Mucosa of rectum (tissue), 2 donors: ENCODE measurements at regions not wholly inside any gene's neighbourhood (a gene's known extent, or its start where the extent isn't known, plus 50 kb on each side); places are given as distances from the start of the nearest gene placed in this dataset.

Source experiments
- H3K27ac ChIP-seq, 2 donors: one replicate each; pipeline ENCODE4 v1.7.0; 2013; ENCODE audit warnings: inconsistent platforms in 2 of 2, low read depth in 2 of 2, low read length in 2 of 2
- H3K27me3 ChIP-seq, 2 donors: one replicate each; pipeline ENCODE4 v1.7.0; 2013; ENCODE audit warnings: low read length in 2 of 2; ENCODE audit not compliant: control insufficient read depth in 2 of 2, insufficient read depth in 2 of 2
- H3K36me3 ChIP-seq, 2 donors: one replicate each; pipeline ENCODE4 v1.7.0; 2013; ENCODE audit warnings: low read length in 2 of 2; ENCODE audit not compliant: control insufficient read depth in 2 of 2, insufficient read depth in 2 of 2
- H3K4me1 ChIP-seq, 2 donors: one replicate each; pipeline ENCODE4 v1.7.0; 2013; ENCODE audit warnings: low read length in 2 of 2, mild to moderate bottlenecking in 1 of 2; ENCODE audit not compliant: control insufficient read depth in 2 of 2, insufficient read depth in 2 of 2
- H3K4me3 ChIP-seq, 2 donors: one replicate each; pipeline ENCODE4 v1.7.0; 2013; ENCODE audit warnings: low read length in 2 of 2
- H3K9ac ChIP-seq, 2 donors: one replicate each; pipeline ENCODE4 v1.7.0; 2013; ENCODE audit warnings: low read length in 2 of 2, low read depth in 1 of 2, mild to moderate bottlenecking in 1 of 2
- H3K9me3 ChIP-seq, 2 donors: one replicate each; pipeline ENCODE4 v1.7.0; 2013; ENCODE audit warnings: low read length in 2 of 2; ENCODE audit not compliant: control insufficient read depth in 2 of 2
- donor health status: healthy.
- donor health status: Normal muscosa, but diverticular disease.

DNA sequence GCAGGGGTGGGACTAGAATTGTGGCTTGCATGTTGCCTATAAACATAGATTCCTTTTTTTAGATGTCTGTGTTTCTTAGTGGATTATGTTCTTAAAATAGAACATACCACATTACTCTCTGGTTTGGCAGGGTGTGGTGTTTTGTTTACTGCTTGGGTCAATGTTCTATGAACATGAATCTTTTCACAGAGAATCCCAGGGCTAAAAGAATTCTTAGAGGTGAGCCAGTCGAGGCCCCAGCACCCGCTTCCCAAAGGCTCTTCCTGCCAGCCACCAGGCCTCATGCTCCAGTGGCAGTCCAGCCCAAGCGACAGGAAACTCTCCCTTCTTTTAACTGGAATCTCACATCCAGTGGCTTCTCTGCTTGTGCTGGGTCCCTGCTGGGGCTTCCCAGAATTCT lies 126.6 kb downstream of the C9orf152 start:
- Histone ChIP-seq H3K4me3 (no peak overlapping the region), H3K9ac (no peak overlapping the region), H3K4me1 (peaks cover 0 to 2% of the 10 kb centered on the region in 2 donors), H3K27ac (peak overlapping the region; percentile 2 to 53), H3K27me3 (no peaks in the 10 kb centered on the region), H3K36me3 (no peaks in the 10 kb centered on the region), H3K9me3 (no peaks in the 10 kb centered on the region)

DNA sequence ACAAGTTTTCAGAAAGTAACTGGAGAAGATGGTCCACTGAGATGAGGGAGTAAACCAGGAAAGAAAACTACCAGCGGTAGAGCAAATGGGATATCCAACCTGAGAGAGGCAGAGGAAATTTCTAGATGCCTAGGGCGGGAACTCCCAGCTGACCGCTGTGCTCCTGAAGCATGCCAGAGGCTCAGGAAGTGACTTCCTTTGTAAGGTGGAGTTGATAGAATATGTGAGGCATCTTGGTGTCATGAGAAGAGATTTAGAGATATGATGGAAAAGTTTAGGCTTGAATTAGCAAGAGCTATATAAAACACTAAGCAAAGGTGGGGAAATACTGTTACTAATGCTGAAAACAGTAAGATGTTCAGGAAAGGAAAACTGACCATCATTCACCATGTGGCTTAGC lies 124.1 kb downstream of the C9orf152 start:
- no peaks in the 10 kb centered on the region for H3K36me3 ChIP-seq
- H3K4me1 ChIP-seq = peaks cover 0 to 2% of the 10 kb centered on the region in 2 donors
- H3K4me3 ChIP-seq = no peak overlapping the region
- no peak overlapping the region for H3K27ac ChIP-seq
- no peak overlapping the region for H3K9ac ChIP-seq
- H3K27me3 ChIP-seq = no peaks in the 10 kb centered on the region
- H3K9me3 ChIP-seq = no peaks in the 10 kb centered on the region

DNA sequence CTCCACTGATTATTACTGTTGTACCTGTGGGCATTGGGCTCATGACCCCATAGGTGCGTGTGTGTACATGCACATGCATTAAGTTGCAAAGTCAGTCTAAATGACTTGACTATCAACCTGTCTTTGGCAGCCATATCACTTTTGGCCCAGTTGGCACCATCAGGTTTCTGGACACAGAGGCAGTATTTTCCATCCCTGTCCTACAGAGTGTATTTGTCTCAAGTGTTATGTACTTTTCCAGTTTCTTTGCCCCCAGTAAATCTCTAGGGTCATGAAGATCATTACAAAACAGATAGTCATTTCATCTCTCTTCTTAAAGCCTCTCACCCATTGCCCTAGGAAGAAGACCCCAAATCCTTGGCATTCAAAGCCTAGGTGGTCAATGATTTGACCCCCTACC lies 121.4 kb downstream of the C9orf152 start:
- H3K36me3 ChIP-seq = no peaks in the 10 kb centered on the region
- H3K4me3 ChIP-seq = no peak overlapping the region
- no peak overlapping the region for H3K9ac ChIP-seq
- no peak overlapping the region for H3K27ac ChIP-seq
- peaks cover 0 to 10% of the 10 kb centered on the region in 2 donors for H3K4me1 ChIP-seq
- H3K27me3 ChIP-seq = no peaks in the 10 kb centered on the region
- no peaks in the 10 kb centered on the region for H3K9me3 ChIP-seq

DNA sequence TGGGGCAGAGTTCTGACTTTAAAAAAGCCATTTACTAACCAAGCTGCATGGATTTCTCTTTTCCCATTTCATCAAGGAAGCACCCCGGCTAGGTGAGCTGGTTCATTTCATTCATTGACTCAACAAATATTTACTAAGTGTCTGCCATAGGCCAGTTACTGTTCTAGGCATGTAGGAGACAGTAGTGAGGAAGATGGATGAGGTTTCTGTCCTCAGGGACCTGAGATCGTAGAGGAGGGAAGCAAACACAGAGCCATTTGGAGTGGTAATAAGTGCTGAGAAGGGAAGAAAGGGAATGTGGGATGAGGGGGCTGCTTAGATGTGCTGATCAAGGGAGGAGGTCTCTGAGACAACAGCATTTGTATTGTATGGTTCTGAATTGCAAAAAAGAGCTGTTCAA lies 120.4 kb downstream of the C9orf152 start:
- Histone ChIP-seq H3K4me3 (no peak overlapping the region), H3K9me3 (no peaks in the 10 kb centered on the region), H3K27ac (no peak overlapping the region), H3K36me3 (no peaks in the 10 kb centered on the region), H3K27me3 (no peaks in the 10 kb centered on the region), H3K4me1 (peaks cover 0 to 8% of the 10 kb centered on the region in 2 donors), H3K9ac (no peak overlapping the region)

DNA sequence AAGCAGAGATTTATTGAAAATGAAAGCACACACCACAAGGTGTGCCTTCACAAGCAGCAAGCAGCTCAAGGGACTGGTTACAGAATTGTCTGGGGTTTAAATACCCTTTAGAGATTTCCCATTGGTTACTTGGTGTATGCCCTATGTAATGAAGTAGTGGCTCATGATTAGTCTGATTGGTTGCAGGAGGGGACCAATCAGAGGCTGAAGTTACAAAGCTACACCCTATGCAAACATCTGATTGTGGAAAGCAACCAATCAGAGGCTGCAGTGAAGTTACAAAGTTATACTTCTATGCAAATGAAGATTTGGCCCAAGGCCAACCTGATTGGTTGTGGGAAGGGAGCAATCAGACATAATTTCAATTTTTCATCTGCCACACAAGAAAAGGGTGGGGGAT lies 119.9 kb downstream of the C9orf152 start:
- no peak overlapping the region for H3K9ac ChIP-seq
- H3K9me3 ChIP-seq = no peaks in the 10 kb centered on the region
- H3K27me3 ChIP-seq = no peaks in the 10 kb centered on the region
- no peak overlapping the region for H3K27ac ChIP-seq
- no peaks in the 10 kb centered on the region for H3K36me3 ChIP-seq
- H3K4me3 ChIP-seq = no peak overlapping the region
- peaks cover 0 to 8% of the 10 kb centered on the region in 2 donors for H3K4me1 ChIP-seq

DNA sequence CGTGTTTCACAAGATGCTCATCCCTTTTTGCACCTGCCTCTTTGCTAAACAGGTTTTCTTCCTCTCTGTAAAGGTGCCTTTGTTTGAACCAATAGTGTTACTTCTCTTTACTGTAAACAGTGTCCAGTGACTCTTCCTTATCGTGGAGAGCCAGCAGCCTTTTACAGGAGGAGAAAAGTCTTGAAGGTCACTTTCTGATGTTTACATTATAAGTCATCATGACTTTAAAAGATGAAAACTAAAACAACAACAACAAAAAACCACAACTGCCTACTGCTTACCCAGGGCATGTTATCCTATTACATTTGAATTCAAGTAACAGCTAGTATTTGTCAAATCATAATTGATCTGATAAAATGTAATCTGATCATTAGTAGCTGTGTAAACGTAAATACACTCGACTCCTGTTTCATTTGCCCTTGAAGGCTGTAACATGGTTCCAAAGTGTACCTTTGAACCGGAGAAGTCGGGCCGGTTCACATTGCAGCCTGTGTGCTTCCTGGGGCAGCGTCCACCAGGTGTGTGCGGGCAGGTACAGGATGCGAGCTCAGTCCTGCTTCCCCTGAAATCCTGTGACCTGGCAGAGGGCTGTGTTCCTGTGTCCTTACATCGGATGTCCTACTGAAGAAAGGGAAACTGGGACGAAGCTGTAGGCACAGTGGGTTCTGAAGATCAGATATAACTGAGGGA lies 118.1 kb downstream of the C9orf152 start:
- H3K27ac ChIP-seq = no peak overlapping the region
- H3K36me3 ChIP-seq = no peaks in the 10 kb centered on the region
- no peak overlapping the region for H3K9ac ChIP-seq
- H3K4me1 ChIP-seq = peaks cover 0 to 8% of the 10 kb centered on the region in 2 donors
- H3K4me3 ChIP-seq = no peak overlapping the region
- H3K9me3 ChIP-seq = no peaks in the 10 kb centered on the region
- no peaks in the 10 kb centered on the region for H3K27me3 ChIP-seq

DNA sequence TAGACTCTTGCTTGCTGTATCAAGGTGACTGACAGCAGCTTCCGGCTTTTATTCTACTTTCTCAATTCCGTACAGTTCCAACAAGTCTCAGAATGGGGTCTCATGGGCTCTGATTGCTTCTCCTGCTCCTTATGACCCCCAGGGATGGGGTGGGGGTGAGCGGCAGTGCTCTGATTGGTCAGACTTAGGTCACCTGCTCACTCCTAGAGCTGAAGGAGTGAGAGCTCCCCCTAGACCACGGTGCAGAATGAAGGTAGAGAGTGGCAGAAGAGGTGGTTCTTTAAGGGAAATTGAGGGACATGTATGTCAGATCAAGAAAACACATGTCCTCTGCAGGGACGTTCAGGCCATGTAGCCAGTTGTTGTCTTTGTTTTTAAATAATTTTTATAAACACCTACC lies 115.2 kb downstream of the C9orf152 start:
- Histone ChIP-seq H3K27me3 (no peaks in the 10 kb centered on the region), H3K4me3 (no peak overlapping the region), H3K27ac (no peak overlapping the region), H3K9ac (no peak overlapping the region), H3K36me3 (no peaks in the 10 kb centered on the region), H3K4me1 (peaks cover 2 to 8% of the 10 kb centered on the region in 2 donors), H3K9me3 (no peaks in the 10 kb centered on the region)

DNA sequence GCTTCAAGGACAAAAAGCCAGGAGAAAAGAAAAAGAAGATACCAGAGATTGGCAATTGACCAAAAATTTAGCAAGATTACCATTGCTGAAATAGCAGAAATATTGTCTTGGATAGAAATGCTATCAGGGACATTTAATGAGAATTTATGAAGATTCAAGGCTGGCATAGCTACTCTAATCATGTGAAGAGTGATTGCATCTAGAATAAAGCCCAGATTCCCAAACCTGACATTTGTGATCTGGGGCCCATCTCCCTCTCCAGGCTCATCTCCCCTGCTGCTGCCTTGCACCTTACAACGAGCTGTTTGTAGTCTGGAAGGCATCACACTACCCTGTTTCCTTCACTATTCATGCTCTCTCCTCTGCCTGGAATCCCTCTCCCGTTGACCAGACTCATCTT lies 114.5 kb downstream of the C9orf152 start:
- H3K36me3 ChIP-seq = no peaks in the 10 kb centered on the region
- no peaks in the 10 kb centered on the region for H3K27me3 ChIP-seq
- H3K4me3 ChIP-seq = no peak overlapping the region
- H3K27ac ChIP-seq = no peak overlapping the region
- H3K9me3 ChIP-seq = no peaks in the 10 kb centered on the region
- H3K4me1 ChIP-seq = peaks cover 2 to 8% of the 10 kb centered on the region in 2 donors
- H3K9ac ChIP-seq = no peak overlapping the region

DNA sequence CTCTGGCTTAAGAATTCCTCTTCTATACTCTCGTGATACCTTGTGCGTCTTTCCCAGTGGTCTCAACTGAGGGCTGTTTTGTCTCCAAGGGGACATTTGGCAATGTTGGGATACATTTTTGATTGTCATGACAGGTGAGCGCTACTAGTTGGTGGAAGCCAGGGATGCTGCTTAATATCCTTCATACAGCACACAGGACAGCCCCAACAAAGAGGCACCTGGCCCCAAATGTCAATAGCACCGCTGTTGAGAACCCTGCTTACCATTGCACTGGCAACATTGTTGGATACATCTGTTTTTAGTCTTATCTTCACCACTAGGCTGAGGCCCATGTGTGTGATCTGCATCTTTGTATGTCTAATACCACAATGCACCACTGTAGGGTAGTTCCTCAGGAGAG lies 114.1 kb downstream of the C9orf152 start:
- Histone ChIP-seq H3K9ac (no peak overlapping the region), H3K4me1 (peaks cover 2 to 8% of the 10 kb centered on the region in 2 donors), H3K27ac (no peak overlapping the region), H3K36me3 (no peaks in the 10 kb centered on the region), H3K27me3 (no peaks in the 10 kb centered on the region), H3K9me3 (no peaks in the 10 kb centered on the region), H3K4me3 (no peak overlapping the region)

DNA sequence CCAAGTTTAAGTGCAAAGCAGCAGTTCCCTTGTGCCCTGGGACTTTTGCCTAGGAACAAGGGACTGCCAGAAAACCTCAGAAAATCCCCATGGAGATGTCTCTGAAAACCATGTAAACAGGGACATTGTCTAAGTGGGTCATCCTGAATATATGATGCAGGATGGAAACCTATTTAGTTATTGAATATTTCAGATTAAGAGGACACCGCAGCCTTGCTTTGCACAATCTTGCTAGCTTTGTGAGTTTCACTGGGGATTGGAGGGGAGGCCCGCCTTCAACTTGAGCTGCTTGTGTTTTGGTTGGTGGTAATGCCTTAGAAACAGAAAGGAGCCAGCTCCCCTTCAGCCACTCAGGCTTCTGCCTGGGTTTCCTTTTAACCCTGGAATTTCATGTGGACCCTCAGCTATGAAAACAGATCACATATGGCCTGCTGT lies 112.8 kb downstream of the C9orf152 start:
- Histone ChIP-seq H3K4me1 (peaks cover under 1 to 2% of the 10 kb centered on the region in 2 donors), H3K9me3 (no peaks in the 10 kb centered on the region), H3K27ac (peak overlapping the region in 1 of 2 donors; percentile 3), H3K27me3 (no peaks in the 10 kb centered on the region), H3K36me3 (no peaks in the 10 kb centered on the region), H3K4me3 (no peak overlapping the region), H3K9ac (no peak overlapping the region)
